ENCODE measurements at regions not wholly inside any gene's neighbourhood (a gene's known extent, or its start where the extent isn't known, plus 50 kb on each side); places are given as distances from the start of the nearest gene placed in this dataset.

DNA sequence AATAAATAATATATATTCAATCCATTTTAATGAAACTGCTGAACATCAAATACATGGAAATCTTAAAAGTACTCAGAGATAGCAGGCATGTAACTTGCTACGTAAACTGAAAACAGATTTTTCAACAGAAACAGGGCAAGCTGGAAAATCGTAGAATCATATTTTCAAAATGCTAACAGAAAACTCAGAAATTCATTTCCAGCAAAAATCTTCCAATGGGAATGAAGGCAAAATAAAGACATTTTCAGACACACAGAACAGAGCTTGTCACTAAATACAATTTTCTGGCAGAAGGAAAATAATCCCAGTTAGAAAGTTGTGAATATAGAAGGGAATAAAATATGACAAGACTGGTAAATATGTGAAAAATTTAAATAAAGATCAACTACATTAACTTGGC, 419.9 kb upstream of the ZFP42 start:
- no peak for DNase-seq (ENCODE audit: low read depth, low spot score)

DNA sequence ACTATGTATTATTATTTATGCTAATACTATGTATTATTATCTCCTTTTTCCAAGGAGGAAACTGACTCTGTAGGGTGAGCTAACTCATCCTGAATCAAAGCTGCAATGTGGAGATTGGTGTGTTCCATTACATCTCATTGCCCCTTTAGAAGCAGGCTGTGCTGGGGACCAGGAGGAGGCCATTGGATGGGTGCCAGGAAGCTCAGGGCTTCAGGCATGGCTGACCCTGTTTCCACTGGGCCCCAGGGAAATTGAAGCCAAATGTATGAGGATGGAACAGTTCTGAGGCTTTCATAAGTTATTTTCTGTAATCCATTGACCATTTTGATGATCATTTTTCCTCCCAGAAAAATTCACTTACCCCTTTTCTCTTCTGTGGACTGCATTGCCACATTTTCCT, 418.8 kb upstream of the ZFP42 start:
- DNase-seq (ENCODE audit: low read depth, low spot score), result no peak

DNA sequence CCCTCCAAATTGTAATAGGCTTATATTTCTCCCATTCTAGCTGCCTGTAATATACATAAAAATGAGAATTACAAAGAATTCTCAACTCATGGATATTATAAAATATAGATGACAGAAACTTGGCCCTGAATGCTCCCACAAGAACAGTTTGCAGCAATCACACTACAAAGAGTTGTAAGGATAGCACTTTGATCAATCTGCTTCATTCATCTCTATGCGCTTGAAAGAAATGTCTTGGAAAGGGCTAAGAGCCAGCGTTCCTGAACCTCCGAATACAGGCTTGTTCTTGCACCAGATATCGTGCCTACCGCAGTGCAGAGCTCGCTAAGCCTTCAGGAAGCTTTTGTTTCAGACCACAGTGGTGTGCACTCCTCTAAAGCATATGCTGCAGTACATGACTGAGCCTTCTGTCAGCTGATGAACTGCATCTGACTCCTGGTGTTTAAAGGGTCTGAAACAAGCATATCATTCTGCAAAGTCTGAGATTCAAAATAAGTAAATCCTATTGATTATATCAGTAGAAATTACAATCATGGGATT, 417.6 kb upstream of the ZFP42 start:
- DNase-seq (ENCODE audit: low read depth, low spot score), result no peak

DNA sequence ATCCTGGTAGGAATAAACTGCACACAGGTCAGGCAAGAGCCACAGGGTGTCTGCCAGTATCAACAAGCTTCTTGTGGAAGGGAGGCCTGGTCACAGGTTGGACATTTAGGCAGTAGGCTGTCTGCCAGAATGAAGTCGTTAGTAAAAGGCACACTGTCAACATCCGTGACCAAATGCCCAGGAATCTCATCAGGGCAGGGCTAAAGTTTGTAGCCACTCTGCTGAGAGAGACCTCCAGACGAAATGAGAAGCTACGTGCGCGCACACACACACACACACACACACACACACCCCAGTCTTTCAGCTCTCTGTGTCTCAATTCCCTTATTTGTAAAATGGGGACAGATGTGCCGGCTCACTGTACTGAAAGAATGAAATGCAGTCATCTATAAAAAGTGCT, 408.7 kb upstream of the ZFP42 start:
- no peak for DNase-seq (ENCODE audit: low read depth, low spot score)

DNA sequence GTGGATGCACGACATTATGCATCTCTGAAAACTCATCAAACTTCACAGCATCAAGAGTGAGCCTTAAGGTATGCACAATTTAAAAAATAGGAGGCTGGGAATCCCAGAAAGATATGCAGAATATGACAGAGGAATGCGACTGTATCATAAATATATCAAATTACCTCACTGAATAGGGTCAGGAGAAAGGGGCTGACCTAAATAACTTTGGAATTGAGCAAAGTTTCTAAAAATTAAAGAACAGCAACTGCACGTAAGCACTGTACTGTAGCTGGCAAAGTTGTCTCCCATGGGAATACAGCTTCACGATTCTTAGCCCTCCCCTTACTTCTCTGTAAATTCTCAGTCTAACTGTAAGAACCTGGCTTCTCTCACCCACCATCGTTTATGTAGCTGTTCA, 397.4 kb upstream of the ZFP42 start:
- DNase-seq (ENCODE audit: low read depth, low spot score), result no peak

DNA sequence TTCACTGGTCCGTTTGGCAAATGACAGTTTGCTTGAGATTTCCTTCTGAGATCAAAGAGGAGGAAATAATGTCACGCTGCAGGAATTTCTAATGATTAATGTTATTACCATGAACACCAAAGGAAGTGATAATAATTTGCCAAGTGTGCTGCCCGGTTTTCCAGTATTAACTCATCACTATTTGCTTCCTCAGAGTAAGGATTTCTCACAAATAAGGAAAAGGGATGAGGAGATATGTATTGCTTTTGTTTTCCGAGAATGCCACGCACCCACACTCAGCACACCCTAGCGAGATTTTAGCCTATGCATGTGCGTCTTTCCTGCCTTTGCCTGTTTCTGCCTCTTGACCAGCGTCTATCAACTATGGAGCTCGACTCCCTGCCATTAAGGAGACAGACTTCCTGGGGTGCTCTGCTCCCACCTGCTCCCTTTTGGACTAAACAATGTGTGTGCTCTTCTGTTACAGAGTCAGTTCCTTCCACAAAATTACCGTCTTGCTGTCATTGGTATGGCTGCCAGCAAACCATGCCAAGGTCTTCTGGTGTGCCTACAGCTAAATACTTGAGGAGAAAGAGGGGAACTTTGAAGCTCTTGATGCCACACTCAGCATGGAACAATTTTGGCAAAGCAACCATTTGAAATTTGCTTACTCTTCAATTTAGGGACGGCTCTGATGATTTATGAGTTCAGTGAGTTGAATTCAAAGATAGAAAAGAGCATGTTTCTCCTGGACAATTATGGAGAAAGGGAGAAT, 393.1 kb upstream of the ZFP42 start:
- DNase-seq (ENCODE audit: low read depth, low spot score), result no peak

DNA sequence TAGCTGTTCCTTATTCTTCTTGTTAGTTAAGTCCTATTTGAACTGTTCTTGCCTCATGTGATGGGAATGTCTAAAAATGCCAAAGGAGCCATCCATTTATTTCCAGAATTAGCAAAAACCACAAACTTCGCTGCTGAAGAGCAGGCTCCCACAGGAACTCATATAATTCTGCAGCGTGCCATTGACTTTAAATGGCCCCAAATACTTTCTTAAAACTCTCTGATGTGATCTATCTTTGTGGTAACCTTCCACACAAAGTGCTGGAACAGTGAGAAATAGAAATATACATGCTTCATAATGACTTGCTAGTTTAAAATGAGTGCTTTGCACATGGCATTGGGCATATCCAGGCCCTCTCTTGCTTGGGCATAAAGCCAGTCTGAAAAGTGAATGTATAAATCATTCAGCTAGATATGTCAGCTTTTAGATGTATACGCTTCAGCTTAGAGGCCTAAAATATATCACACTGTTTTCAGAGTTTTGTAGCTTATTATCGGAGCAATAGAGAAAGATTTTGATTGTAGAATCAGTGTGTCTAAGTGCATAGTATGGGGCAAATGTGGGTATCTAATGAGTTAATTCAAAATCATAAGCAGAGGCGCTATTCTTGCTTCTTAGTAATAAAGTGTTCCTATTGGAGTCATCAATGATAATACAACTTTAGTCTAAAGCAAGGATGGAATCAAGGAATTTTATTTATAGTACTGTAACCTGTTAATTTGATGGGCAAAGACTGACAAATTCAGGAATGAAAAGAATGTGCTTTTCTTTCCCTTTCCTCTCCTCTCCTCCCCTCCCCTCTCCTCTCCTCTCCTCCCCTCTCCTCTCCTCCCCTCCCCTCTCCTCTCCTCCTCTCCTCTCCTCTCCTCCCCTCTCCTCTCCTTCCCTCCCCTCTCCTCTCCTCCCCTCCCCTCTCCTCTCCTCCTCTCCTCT, 392.2 kb upstream of the ZFP42 start:
- no peak for DNase-seq (ENCODE audit: low read depth, low spot score)

DNA sequence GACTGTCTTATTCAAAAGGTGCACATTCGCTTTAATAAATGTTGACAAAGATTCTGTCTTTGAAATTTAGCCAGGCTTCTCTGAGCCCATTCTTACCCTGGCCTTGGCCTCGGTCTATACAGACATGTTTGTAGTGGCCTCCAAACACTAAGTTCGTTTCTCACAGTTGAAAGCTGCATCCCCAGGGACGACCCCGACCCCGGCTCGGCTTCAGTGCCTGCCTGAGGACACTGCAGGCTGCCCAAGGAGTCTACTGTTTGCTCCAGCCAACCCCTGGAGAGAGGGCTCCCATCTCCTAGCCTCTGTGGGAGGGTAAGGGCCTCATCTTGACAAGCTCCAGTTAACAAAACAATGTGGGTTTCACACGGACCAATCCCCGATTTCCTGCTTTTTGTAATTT, 390.6 kb upstream of the ZFP42 start:
- DNase-seq (ENCODE audit: low read depth, low spot score), result no peak

DNA sequence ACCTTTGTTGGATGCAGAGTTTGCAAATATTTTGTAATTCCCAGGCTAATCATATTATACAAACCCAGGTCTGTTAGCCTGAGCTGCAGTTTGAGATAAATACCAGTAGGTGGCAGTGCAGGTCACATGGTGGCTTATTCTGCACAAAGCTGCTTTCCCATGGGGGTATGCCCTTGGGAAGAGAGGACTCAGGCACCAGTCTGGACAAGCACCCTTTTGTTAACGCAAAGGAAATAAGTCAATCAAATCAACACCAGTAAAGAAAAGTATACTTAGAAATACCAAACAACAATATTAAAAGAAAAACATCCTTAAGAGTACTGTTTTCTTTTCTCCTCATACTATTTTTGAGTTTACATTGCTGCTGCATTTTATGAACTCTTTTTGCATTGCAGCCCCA, 389.0 kb upstream of the ZFP42 start:
- no peak for DNase-seq (ENCODE audit: low read depth, low spot score)

DNA sequence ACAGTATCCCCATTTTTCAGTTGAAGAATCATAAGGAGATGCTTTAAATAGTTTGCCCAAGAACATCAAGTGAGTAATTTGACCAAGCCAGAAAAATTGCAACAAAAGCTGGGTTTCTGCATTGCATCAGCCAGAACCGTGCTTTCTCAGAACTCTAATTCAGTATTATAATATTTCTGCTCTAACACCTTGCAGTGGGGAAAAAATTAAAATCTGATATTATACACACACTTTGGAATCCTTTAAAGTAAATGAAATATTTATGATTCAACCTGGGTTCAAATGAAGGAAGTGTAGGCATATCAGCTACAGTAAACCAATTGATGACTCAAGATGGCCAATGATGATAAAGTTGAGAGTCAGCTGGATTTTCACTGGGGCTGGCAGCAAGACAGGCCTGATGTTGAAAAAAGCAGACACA, 387.6 kb upstream of the ZFP42 start:
- no peak for DNase-seq (ENCODE audit: low read depth, low spot score)

DNA sequence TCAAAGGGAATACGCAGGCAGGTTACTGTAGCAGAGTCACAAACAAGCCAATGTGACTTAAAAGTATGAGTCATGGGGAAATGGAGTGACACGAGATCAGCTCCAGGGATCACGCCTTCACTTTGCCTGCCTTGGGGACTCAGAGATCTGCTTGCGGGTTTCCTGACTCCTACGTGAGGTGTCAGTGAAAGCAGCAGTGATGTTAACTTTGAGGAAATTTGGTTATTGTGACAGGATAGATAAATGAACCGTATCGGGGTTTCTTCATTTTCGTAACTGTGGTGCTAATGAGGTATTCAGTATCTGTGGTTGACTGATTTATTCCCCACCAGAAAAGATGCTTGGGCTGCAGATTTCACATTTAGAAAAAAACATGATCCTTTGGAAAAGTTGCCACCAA, 383.3 kb upstream of the ZFP42 start:
- no peak for DNase-seq (ENCODE audit: low read depth, low spot score)

DNA sequence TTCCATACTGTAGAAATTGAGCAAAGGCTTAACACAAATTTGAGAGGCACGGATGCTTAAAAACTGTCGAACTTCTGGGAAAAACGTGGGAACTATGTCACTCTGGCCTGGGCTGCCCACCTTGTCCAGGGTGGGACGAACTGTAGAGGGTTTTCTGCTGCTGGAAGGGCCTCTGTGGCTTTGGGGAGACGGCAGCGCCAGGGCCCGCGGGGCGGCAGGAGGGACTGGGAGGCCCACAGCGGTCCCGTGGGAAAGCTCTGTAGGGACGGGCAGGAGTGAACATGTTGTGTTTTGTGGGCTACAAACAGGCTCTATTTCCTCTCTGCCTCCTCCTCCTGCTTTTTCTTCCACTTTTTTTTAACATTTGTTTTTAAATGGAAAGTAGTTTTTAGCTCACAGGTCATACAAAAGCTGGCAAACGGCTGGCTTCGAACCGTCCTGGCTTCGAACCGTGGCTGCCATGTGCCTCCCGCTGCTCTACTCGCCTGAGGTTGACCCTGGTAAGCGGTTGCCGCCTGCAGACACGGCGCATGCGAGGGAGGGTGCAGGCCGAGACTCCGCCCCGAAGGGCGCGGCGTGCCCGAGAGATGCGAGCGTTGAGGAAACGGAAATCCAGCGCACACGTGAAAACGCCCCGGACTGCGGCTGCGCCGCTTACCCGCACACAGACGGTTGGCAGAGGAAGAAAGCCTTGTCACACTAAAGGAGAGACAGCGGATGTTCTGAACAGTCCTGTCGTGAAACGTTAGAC, 382.3 kb upstream of the ZFP42 start:
- DNase-seq (ENCODE audit: low read depth, low spot score), result no peak

DNA sequence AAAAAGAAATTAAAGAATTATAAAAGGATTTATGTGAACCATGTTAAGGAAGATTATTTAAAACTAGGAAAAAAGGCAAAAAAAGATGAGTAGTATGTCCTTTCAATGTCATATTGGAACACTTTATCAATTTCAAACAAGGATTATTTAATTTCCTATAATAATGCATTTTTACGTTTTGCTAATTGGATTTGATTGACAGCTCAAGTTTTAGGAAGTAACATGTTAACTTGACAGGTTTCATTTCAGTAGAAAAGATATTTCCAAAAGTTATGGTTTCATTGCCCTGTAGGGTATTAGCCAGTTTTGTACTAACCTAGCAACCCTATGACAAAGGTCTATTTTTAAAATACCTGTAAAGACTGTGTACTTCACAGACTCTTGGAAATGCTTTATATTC, 379.6 kb upstream of the ZFP42 start:
- no peak for DNase-seq (ENCODE audit: low read depth, low spot score)

DNA sequence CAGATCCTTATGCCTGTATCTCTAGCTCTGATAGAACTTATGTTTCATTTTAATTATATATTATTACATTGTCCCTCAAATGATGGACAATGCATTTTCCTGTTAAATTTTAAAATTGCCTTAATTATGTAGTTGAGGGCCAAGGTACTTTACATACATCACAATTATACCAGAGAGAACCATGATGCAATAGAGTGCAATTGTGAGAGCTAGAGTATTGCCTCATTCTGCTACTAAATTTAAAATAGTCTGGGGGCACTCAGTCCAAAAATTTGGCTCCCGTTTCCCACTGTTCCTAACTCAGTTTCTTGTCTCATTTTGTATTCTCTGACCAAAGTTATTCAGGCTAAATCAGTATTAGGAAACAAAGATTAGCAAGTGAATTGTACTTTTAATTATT, 378.5 kb upstream of the ZFP42 start:
- DNase-seq (ENCODE audit: low read depth, low spot score), result no peak

DNA sequence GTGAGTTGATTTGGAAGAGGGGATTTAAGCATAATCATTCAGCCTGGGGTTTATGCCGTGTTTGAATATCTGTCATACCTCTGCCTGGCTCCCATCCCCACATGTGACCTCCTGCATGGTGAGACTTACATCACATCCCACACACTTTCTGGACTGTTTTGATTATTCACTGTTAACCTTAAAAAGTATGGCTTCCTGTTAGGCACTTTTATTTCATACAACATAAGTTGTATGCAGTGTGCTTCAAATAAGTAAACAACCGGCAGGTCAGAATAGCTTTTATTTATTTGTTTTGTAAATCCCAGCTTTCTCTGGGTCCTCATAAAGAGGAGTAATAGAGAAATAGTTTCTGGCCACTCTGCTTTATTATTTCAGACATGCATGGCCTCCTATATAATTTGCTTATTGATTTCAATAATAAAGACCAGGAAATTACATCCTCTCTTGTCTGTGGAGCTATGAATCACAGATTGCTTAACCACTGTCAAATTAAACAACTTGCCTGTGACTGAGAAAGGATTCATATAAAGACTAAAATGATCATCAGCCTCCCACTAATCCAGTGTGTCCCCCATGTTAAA, 376.8 kb upstream of the ZFP42 start:
- no peak for DNase-seq (ENCODE audit: low read depth, low spot score)

DNA sequence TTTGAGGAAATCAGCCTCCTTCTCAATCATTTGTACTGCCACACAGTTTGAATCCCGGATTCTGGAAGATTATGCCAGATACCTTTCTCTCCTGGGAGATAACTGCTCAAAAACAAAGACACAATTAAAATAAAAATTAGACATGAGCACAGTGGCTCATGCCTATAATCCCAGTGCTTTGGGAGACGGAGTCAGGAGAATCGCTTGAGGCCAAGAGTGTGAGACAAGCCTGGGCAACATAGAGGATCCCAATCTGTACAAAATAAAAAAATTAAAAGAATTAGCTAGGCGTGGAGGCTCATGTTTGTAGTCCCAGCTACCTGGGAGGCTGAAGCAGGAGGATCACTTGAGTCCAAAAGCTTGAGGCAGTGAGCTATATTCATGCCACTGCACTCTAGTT, 376.3 kb upstream of the ZFP42 start:
- no peak for DNase-seq (ENCODE audit: low read depth, low spot score)

DNA sequence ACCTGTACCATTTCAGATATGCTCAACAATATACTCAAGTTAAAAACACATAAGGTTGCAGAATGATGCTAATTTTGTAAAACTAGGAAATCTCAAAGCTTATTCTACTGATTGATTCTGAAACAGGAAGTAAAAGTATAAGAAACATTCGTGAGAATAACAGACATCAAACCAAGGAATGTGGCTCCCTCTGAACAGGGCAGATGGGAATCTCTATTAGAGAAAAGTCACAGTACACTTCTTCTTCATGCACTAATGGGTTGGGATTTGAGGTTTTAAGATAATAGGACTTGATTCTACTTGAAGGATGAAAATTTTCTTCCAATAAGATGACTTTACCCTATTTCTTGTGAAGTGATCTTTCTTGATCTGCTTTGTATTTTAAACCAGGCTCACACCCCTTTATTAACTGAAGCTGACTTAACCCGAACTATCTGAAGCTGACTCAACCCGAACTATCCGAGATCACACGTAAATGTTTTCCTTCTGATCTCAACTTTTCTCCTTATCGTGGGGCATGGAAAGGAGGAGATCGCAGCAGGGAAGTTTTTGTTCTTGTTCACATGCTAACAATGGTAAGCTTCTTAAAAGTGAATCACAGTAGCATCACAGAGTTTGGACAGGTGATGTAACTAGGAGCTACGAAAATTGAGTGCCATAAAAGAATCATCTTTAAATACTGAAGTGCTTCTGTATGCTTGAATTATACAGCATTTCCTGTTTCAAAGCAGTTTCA, 363.1 kb upstream of the ZFP42 start:
- DNase-seq (ENCODE audit: low read depth, low spot score), result no peak

DNA sequence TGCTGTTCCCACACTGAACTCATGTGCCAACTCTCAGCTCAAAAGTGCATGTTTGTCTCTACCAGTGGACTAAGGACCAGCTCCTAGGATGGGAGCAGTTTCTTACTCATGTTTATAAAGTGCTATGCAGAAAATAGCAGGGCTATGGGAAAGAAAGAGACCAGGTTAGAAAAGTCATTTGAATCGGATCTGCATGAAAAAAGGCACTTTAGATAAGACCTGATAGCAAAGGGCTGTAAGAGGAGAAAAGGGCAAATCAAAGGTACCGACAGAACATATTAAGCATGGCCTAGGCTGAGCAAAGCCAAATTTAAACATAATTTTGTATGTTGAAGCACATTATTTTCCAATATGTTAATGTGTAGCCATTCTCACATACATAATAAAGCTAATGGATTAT, 362.3 kb upstream of the ZFP42 start:
- DNase-seq (ENCODE audit: low read depth, low spot score), result no peak

DNA sequence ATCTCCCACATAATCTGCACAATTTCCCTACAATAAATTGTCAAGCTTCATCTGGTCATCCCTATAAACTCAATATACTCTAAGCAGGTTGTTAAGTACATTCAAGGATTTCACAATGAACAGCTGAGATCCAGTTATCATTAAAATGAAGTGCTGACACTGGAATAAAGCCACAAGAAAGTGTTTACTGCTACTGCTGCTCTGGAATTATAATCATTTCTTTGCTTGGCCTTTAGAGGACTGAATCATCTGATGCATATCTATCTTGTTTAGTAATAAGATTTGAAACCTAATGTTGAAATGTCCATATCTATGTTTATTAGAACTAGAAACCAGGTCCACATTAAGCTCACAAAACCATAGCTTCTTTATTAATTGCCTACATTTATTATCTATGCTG, 338.6 kb upstream of the ZFP42 start:
- DNase-seq (ENCODE audit: low read depth, low spot score), result no peak

DNA sequence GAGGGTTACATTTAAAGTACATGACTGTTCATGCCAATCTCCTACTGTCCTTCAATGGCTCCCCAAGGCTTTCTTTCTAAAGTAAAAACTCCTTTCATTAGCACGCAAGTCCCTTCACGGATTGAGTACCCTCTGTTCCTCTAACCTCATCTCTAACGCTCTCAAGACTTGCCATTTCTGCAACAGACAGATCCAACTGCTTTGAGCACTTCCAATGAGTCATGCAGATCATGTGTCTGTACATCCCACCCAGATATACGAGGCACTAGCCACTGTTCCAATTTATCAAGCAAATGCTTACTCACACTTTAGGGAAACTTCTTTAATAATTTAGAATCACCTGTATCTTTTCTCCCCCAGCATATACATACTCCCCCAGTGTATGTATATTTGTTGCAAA, 332.5 kb upstream of the ZFP42 start:
- DNase-seq (ENCODE audit: low read depth, low spot score), result no peak

DNA sequence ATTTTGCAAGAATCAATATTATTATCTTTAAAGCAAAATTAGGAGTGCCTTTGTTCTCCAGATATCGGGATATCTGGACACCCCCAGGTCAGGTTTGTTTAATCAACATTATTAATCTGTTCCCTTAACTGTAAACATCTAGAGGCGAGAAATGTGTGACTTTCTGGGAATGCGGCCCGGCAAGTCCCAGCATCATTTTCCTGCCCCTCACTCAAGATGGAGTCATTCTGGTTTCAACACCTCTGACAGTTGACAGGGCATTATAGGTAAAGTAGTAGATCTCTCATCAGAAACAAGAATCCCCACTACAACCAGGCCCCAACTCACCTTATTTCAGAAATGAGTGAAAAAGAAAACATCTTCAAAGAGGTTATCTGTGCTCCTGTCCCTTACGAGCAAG, 331.6 kb upstream of the ZFP42 start:
- DNase-seq (ENCODE audit: low read depth, low spot score), result no peak
